HG02678 (cell line): ENCODE measurements at regions not wholly inside any gene's neighbourhood (a gene's known extent, or its start where the extent isn't known, plus 50 kb on each side); places are given as distances from the start of the nearest gene placed in this dataset.
A peak's percentile ranks its signal among the peaks of the same experiment; 100 is the strongest.
"Not testable (repeated sequence)": the region's sequence is repeated elsewhere in the genome, so short reads cannot be mapped to it uniquely, and the experiment has no call there.

Source experiments
- ATAC-seq: cut with Tn5 transposase; IDR thresholded peaks from one replicate; pipeline ENCODE4 v1.9.1; 2021; ENCODE audit warnings: mild to moderate bottlenecking, moderate library complexity; ENCODE audit not compliant: unreplicated experiment

DNA sequence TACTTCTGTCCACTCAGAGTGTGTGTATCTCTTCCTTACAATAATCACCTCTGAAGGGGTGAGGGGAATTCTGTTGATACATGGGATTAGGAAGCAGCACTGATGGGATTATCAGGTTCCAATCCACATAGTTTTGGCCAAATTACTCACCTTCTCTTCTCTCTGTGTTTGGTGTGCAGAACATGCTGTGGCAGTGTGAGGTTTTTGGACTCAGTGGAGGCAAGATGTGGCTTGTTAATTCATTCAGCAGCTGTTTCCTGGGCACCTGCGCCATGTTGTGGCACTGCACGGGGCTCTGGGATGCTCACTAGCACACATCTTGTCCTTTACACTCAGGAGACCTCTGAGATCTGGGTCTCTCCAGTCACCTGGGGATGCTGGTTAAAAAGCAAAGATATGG lies 350.3 kb upstream of the HS6ST1 start:
- ATAC-seq = no peak

DNA sequence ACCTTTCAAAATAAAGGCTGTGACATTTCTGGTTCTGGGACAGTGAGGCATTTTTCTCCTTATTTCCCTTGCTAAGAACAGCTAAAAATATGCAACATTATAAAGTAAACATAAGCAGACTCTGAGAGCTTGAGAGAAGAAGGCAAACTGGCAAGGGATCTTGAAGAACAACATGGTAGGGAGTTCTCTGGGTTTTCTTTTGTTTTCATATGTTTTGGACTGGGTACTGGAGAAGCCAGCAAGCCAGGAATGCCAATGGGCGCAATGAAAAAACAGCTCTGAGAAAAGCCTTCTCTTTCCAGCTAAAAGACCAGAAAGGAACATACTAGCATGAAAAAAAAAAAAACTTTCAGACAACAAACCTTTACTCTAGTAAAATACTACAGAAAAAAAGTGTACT lies 351.4 kb upstream of the HS6ST1 start:
- no peak for ATAC-seq

DNA sequence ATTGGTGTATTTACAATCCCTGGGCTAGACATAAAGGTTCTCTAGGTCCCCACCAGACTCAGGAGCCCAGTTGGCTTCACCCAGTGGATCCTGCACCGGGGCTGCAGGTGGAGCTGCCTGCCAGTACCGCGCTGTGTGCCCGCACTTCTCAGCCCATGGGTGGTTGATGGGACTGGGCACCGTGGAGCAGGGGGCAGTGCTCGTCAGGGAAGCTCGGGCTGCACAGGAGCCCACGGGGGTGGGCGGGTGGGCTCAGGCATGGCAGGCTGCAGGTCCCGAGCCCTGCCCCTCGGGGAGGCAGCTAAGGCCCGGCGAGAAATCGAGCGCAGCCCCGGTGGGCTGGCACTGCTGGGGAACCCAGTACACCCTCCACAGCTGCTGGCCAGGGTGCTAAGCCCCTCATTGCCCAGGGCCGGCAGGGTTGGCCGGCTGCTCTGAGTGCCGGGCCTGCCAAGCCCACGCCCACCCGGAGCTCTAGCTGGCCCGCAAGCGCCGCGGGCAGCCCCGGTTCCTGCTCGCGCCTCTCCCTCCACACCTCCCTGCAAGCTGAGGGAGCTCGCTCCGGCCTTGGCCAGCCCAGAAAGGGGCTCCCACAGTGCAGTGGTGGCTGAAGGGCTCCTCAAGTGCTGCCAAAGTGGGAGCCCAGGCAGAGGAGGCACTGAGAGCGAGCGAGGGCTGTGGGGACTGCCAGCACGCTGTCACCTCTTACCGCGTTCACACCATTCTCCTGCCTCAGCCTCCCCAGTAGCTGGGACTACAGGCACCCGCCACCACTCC lies 353.5 kb upstream of the HS6ST1 start:
- ATAC-seq = not testable (repeated sequence)

DNA sequence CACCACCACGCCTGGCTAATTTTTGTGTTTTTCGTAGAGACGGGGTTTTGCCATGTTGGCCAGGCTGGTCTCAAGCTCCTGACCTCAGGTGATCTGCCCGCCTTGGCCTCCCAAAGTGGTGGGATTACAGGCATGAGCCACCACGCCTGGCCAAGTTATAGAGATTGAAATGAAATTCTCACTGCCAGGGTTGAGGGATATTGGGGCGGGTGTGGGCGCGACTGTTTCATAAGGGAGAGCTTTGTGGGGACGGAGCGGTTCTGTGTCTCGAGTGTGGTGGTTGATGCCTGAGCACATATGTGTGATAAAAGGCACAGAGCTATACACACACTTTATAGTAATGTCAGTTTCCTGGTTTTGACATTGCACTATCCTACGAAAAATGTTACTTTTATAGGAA lies 361.0 kb upstream of the HS6ST1 start:
- not testable (repeated sequence) for ATAC-seq

DNA sequence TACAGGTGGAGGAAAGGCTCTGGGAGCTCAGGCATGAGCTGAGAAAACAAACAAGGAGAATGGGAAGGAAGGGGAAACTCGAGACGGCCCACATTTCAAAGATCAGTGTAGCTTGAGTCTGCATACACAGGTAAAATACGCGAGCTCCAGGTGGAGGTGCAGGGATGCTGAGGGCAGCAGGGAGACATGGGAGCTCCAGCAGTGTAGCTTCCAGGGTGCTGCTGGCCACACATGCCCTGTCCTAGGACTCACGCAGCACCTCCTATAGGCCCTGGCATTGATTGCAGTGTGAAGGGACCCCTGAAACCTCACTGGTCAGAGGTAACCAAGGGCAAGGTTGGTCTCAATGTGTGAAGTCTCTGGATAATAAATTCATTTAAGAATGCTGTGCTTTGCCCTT lies 362.8 kb upstream of the HS6ST1 start:
- no peak for ATAC-seq

DNA sequence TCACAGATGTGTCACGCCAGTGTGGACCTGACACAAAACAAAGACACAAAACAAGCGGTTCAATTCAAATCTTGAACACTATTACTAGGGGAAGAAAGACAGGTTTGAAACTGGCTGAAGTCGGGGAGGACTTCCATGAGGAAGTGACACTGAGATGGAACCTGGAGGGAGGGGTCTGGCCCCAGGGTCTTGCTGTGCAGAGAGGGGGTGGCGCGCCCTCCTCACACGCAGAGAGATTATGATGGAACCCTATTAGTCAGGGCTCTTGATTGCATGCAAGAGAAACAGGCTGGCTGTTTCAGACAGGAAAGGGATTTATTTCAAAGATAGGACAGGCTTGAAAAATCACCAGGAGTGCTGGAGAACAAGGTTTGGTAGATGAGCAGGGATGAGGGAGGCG lies 363.6 kb upstream of the HS6ST1 start:
- no peak for ATAC-seq

DNA sequence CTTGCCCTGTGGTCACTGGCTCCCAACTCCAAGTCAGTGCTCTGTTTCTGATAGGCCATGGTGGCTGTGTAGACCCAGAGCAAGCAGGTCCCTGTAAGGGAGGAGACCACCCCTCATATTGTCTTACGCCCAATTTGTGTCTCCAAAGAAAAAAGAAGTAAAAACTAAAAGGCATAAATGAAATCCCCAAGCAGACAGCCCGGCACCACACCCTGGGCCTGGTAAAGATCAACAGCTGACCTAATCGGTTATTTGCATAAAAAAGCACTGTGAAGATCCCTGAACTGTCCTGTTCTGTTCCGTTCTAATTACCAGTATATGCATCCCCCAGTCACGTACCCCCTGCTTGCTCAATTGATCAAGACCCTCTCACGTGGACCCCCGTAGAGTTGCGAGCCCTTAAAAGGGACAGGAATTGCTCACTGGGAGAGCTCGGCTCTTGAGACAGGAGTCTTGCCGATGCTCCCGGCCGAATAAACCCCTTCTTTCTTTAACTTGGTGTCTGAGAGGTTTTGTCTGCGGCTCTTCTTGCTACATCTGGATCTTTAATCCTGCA lies 364.1 kb upstream of the HS6ST1 start:
- no peak for ATAC-seq

DNA sequence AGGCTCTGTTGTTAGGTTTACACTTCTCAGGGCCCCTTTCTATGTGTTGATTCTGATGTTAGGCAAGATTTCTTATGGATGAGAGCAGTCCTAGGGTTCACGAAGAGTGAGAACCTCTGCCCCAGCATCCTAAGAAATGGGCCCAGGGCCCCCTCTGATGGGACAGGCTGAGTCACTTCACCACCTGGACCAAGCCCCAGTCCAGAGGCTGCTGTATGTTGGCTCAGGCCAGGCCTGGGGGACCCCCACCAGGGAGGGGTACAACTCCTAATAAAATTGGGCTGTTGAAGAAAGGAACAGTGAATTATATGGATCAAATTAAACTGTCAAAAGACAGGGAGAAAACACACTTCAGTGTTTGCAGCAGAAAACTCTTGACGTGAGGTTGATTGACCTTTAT lies 365.9 kb upstream of the HS6ST1 start:
- no peak for ATAC-seq

DNA sequence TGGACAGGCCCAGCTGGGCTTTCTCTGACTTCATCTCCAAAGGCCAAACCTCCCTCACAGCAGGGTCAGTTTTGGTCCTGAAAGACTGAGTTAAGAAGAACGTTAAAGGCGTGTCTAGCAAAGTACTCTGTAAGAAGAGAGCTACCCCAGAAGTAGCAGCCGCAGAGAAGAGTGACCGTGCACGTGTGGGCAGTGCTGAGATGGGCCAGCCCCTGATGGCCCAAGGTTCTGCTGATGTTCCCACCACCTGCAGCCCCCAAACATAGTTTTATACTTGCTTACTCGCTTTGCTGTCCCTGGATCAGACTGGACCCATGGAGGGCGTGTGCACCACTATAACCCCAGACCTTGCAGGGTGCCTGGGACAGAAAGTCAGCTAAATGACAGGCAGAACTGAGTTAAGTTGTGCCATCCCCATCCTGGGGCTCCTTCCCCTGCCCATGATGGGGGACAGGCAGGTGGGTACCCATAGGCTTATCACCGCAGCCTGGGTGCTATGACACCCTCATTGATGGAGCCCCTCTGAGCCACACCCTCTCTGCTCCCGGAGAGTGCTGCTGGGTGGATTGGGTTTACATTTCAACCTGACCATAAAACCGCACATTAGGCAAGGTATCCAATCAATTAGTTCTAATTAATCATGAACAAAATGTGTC lies 367.3 kb upstream of the HS6ST1 start:
- peak; percentile 51 for ATAC-seq

DNA sequence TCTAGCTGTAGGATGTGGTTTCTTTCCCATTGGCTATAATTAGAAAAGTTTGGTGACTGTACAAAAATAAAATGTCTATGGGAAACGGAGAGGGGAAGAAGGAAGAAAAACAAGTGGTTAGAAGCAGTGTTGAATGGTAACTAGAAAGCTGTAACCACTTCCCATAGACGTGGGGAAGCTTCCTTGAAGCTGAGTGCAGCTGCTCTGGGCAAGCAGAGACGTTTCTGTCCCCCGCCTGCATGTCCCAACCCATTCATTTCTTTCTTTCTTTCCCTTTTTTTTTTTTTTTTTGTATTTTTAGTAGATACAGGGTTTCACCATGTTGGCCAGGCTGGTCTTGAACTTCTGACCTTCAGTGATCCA lies 367.8 kb upstream of the HS6ST1 start:
- peak; percentile 90 for ATAC-seq

DNA sequence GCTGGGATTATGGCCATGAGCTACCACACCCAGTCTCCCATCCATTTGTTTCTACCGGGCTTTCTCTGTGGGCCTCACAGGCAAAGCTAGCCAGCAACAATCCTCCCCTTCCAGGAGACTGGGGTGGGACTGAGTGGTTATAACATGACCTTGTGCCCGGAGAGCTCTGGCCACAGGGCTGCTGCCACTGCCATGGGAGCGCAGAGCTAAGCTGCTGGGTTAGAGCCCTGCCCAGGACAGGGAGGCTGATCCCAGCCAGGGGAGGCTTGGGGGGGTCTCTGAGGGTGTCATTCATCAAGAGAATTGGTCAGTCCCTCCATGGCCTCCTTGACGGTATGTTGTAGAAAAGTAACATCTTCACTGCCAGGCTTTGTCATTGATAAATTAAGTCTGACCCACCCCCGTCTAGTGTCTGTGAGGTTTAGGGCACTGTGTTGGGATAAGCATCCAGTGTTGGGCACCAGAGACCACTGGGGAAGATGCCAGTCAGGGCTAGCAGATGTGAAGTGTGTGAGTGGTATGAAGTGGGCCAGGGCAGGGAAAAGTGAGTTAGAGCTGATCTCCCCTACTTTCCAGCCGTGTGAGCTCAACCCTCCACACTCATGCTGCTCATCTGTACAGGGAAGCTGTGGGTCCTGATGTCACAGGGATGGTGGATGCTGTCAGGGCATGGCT lies 368.4 kb upstream of the HS6ST1 start:
- no peak for ATAC-seq

DNA sequence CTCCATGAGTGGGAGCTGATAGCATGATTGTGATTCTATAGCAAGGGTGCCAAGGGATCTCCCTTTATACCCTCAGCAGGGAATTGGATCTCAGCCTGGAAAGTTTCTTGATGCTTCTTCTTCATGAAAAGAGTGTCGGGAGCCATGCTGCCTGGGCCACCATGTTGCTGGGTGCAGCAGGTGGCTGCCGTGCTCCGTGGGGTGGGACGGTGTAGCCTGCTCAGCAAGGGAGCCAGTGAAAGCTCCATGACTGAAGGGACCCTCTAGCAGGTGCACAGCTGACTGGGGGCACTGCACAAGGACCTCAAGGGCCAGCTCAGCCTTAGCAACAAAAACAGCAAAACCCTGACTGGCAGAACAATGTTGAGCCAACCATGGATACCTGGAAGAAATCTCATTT lies 368.9 kb upstream of the HS6ST1 start:
- ATAC-seq = no peak

DNA sequence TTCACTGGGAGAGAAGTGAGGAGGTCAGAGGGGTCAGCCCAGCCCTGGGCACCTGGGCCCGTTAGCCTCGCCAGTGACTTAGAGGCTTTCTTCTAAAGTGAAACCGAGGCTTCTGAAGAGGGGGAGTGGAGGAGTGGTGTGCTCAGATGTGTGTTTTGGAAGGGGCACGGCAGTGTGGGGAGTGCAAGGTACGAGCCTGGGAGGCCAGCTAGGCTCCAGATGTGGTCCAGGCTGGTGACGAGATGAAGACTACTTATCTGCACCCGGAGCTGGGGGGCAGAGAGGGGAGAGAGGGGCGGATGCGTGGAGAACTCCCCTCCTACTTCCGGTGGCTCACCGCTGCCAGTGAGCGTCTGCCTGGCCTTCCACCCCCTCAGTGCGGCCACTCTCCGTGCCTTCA lies 371.3 kb upstream of the HS6ST1 start:
- no peak for ATAC-seq

DNA sequence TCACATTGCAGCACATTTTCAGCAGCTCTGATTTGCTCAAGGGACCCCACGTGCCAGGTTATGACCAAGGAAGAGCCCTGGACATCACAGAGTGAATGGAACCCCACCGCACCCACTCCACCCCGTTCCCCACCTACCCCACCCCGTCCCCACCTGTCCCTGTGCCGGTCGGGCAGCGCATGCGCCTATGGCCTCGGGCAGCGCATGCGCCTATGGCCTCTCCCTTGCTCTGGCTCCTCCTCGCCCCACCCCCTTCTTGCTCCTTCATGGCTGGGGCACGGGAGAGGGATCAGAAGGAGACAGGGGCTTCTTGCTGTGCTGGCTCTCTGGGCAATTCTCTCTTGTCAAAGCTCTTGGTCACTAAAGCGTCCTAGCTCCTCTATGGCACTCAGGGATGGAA lies 371.8 kb upstream of the HS6ST1 start:
- no peak for ATAC-seq

DNA sequence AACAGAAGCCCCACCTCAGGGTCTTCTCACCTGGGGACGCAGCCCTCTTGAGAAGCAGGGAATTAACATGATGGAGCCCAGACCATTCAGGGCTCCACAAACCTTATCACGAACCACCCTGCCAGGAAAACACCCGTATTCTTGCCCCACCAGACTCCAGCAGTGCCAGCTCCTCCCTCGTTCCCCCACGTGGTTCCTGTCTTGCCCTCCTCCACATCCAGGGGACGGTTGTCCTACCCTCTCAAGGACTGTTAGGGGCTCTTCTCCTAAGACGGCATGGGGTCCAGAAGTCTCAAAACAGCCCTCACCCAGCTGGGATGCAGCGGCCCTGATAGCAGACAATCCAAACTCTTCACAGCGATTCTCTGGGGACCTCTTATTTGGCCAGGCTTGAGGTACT lies 372.2 kb upstream of the HS6ST1 start:
- no peak for ATAC-seq

DNA sequence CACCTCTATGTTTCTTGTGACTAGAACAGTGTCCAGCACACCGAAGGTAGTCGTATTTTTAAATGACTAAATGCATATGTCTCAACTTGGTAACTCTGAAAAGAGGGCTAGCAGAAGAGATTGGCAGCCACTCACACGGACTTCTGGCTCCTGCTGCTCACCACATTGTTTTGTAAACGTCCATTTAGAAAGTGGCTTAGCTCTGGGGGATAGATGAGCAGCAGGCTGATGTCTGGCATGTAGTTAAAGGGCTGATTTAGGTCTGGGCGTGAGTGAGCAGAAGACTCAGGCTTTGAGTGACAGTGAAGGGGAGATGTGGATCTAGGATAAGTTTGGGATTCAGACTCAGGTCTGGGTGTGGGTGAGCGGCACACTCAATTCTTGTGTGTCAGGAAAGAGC lies 372.9 kb upstream of the HS6ST1 start:
- ATAC-seq = no peak

DNA sequence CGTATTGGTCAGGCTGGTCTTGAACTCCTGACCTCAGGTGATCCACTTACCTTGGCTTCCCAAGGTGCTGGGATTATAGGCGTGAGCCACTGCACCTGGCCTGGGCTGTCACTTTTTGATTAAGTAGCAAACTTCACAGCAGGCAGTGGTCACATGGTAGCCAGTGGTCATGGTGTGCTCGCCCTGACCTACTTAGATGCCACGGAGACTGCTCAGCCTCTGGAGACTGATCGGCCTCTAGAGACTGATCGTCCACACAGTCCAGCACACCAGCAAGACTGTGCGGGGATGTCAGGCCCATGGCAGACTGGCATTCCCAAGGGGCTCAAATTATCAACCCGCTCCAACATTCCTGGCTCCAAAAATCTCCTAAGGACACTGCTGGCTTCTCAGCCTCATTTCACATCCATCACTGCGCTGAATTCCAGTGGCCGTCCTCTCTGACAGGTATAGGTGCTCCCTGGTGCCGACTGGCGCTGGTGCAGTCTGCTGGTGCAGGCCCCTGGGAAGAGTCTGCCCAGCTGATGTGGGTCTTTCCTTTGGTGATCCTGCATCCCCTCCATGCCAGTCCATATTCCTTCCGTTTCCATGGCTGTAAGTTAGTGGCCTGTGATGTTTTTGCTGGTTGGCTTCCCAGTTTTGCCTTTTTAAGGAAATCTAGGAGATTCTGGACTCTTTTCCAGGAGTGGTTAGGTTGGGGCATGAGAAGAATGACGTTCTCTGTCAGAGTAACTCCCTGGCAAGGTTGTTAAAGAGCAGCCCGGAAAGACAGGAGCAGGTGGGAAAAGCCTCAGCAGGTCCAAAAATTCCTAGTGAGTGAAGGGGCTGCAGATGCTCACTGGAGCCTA lies 374.5 kb upstream of the HS6ST1 start:
- ATAC-seq = no peak

DNA sequence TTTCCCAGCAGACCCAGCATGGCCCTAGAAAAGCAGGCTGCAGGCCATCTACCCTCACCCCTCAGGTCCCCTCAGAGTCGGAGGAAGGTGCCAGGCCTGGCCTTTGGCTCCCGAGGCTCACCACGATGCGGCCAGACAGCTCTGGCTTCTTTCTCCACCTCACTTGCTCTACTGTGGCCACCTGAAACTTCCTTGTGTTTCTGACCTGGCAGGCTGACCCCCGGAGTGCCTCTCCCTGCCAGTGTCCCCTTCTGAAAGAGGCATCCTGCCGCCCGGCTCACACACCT lies 375.0 kb upstream of the HS6ST1 start:
- ATAC-seq = no peak

DNA sequence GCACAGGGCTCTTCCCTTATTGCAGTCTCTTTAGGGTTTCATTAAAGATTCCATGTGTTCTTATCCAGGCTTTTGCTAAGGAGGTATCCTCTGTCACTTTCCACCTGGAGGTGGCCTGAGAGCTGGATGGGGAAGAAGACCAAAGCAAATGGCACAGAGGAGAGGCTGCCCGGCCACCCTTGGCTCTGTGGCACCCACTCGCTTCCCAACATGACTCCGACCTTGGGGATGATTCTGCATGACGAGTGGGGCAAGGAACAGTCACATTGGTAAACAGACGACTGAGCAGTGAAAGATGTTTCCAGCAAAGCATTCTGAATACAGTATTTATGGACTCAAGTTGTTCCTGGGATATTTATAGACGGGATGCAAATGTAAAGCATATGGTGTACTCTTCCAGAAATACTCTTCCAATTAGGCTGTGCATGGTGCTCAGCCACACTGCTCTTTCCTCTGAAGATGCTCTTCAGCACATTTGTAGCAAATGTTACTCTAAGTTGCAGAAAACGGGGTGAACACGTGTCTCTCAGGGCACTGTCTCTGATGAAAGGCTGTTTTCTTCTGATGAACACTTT lies 377.1 kb upstream of the HS6ST1 start:
- no peak for ATAC-seq

DNA sequence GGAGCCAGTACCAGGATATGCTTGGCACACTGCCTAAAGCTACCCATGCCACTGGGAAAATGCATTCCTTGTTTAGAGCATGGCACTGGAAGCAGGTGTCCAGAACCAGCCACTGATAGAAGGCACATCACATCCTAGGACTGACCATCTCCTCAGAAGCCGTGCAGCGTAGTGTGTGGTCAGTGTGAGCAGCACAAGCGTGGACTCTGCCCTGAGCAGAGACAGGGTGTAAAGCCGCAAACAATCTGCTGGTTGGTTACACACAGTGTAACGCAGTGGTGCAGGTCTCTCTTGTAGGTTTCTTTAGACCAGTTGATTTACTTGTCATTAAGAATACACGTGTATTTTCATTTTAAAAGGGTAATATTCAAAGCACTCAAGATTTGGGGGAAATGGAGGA lies 377.8 kb upstream of the HS6ST1 start:
- no peak for ATAC-seq

DNA sequence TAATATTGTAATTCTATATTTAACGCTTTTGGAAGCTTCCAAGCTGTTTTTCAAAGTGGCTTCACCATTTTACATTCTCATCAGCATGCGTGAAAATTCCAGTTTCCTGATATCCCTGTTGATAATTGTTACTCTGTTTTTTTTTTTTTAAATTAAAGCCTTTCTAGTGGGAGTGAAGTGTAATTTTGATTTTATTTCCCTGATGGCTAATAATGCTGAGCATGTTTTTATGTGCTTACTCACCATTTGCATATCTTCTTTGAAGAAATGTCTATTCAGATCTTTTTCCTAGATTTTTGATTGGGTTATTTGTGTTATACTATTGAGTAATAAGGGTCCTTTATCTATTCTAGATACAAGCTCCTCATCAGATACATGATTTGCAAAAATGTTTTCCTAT lies 382.8 kb upstream of the HS6ST1 start:
- ATAC-seq = no peak
